Activated CD8-positive, alpha-beta T cell treated with anti-CD3 and anti-CD28 coated beads for 36 hours (primary cell): ENCODE measurements at regions not wholly inside any gene's neighbourhood (a gene's known extent, or its start where the extent isn't known, plus 50 kb on each side); places are given as distances from the start of the nearest gene placed in this dataset.

Experiments
- ATAC-seq: fragments of 200-7000 bp; cut with Tn5 transposase; one replicate; pipeline ENCODE4 v1.10.0; 2021; ENCODE audit warnings: mild to moderate bottlenecking, moderate library complexity
- CTCF ChIA-PET: fragments of 350-600 bp; sonication (Branson Sonifier 250); formaldehyde crosslinking; loops from one replicate; lab custom pipeline; 2021; ENCODE audit warnings: antibody characterized with exemption; lab: Charles Lee
- POLR2A ChIA-PET: fragments of 350-600 bp; sonication (Branson Sonifier 250); formaldehyde crosslinking; loops from one replicate; lab custom pipeline; 2021; ENCODE audit warnings: antibody characterized with exemption; lab: Charles Lee
- DNase-seq: peaks from one replicate; pipeline ENCODE4 v3.0.0-alpha.2; 2020
- H3K27ac Mint-ChIP-seq: one replicate; pipeline ENCODE4 v1.8.0; 2021; ENCODE audit warnings: mild to moderate bottlenecking, mixed read lengths
- H3K27me3 Mint-ChIP-seq: one replicate; pipeline ENCODE4 v1.8.0; 2021; ENCODE audit warnings: mixed read lengths
- H3K36me3 Mint-ChIP-seq: one replicate; pipeline ENCODE4 v1.8.0; 2021; ENCODE audit warnings: low read depth, mixed read lengths
- H3K4me1 Mint-ChIP-seq: one replicate; pipeline ENCODE4 v1.8.0; 2021; ENCODE audit warnings: low read depth, mixed read lengths
- H3K4me3 Mint-ChIP-seq: one replicate; pipeline ENCODE4 v1.8.0; 2021; ENCODE audit warnings: mild to moderate bottlenecking, moderate library complexity, mixed read lengths
- H3K9me3 Mint-ChIP-seq: one replicate; pipeline ENCODE4 v1.8.0; 2021; ENCODE audit warnings: mixed read lengths
- CTCF ChIP-seq: fragments of 200-600 bp; IDR thresholded peaks from one replicate; pipeline ENCODE4 v1.8.0; 2022; ENCODE audit warnings: antibody characterized with exemption, mild to moderate bottlenecking
- intact Hi-C: fragments of 100-400 bp; cut with micrococcal nuclease; formaldehyde crosslinking; loops from one replicate; pipeline ENCODE4 v1.10.0; 2022

GRCh38 chr7:84801396-84801795 lies 385.5 kb downstream of the SEMA3D start:
- peaks cover 4% of the 10 kb centered on the region for H3K9me3 Mint-ChIP-seq
- DNase-seq (no peak), ATAC-seq (no peak)
- POLR2A ChIA-PET, result no interaction called here
- no peak overlapping the region for H3K27ac Mint-ChIP-seq
- no peaks in the 10 kb centered on the region for H3K36me3 Mint-ChIP-seq
- CTCF ChIA-PET, result no interaction called here
- H3K27me3 Mint-ChIP-seq, result no peaks in the 10 kb centered on the region
- no peaks in the 10 kb centered on the region for H3K4me1 Mint-ChIP-seq
- intact Hi-C loops, result no loop called here
- TF ChIP-seq CTCF, result no peak
- H3K4me3 Mint-ChIP-seq, result no peak overlapping the region

GRCh38 chr7:84800846-84801245 lies 386.0 kb downstream of the SEMA3D start:
- H3K9me3 Mint-ChIP-seq, result peaks cover 4% of the 10 kb centered on the region
- intact Hi-C loops, result no loop called here
- POLR2A ChIA-PET, result no interaction called here
- no peak overlapping the region for H3K27ac Mint-ChIP-seq
- CTCF ChIA-PET, result no interaction called here
- H3K36me3 Mint-ChIP-seq, result no peaks in the 10 kb centered on the region
- no peak for ATAC-seq
- no peak for DNase-seq
- no peak for TF ChIP-seq CTCF
- H3K4me1 Mint-ChIP-seq, result no peaks in the 10 kb centered on the region
- no peak overlapping the region for H3K4me3 Mint-ChIP-seq
- no peaks in the 10 kb centered on the region for H3K27me3 Mint-ChIP-seq

- TF ChIP-seq CTCF, result no peak
- ChIA-PET CTCF (no interaction called here), POLR2A (no interaction called here)
- ATAC-seq, result no peak
- Mint-ChIP-seq H3K27me3 (no peaks in the 10 kb centered on the region), H3K9me3 (peaks cover 4% of the 10 kb centered on the region), H3K36me3 (no peaks in the 10 kb centered on the region), H3K4me1 (no peaks in the 10 kb centered on the region), H3K27ac (no peak overlapping the region), H3K4me3 (no peak overlapping the region)
- no peak for DNase-seq
- intact Hi-C loops, result no loop called here
These were observed 387.8 kb downstream of the SEMA3D start for GRCh38 chr7:84799106-84799505.

GRCh38 chr7:84792231-84792893 lies 394.5 kb downstream of the SEMA3D start:
- Mint-ChIP-seq H3K9me3 (peaks cover 4% of the 10 kb centered on the region), H3K27ac (no peak overlapping the region), H3K27me3 (no peaks in the 10 kb centered on the region), H3K4me1 (no peaks in the 10 kb centered on the region), H3K4me3 (no peak overlapping the region), H3K36me3 (no peaks in the 10 kb centered on the region)
- no peak for TF ChIP-seq CTCF
- ChIA-PET POLR2A (no interaction called here), CTCF (no interaction called here)
- no peak for ATAC-seq
- DNase-seq, result no peak
- intact Hi-C loops, result no loop called here

GRCh38 chr7:84790882-84791281 lies 396.0 kb downstream of the SEMA3D start:
- DNase-seq, result no peak
- H3K4me3 Mint-ChIP-seq, result no peak overlapping the region
- no peaks in the 10 kb centered on the region for H3K27me3 Mint-ChIP-seq
- POLR2A ChIA-PET, result no interaction called here
- no peak for TF ChIP-seq CTCF
- ATAC-seq, result no peak
- intact Hi-C loops, result no loop called here
- H3K27ac Mint-ChIP-seq, result no peak overlapping the region
- no peaks in the 10 kb centered on the region for H3K36me3 Mint-ChIP-seq
- H3K4me1 Mint-ChIP-seq, result no peaks in the 10 kb centered on the region
- CTCF ChIA-PET, result no interaction called here
- H3K9me3 Mint-ChIP-seq, result no peaks in the 10 kb centered on the region
